Neural progenitor cell (in vitro differentiated cells): ENCODE measurements at regions not wholly inside any gene's neighbourhood (a gene's known extent, or its start where the extent isn't known, plus 50 kb on each side); places are given as distances from the start of the nearest gene placed in this dataset.

Experiments used
- DNase-seq: peaks from one replicate; pipeline ENCODE4 v3.0.0-alpha.2; 2016; ENCODE audit warnings: low spot score
- H2AFZ ChIP-seq: fragments of 200-600 bp; sonication (generic); replicated peaks from 2 replicates; pipeline ENCODE4 v1.6.1; 2016; ENCODE audit warnings: antibody characterized with exemption
- H3F3A ChIP-seq: fragments of 200-600 bp; sonication (generic); 2 replicates; pipeline ENCODE4 v1.6.1; 2016; ENCODE audit warnings: antibody characterized with exemption, low read depth
- H3K27ac ChIP-seq: fragments of 200-600 bp; sonication (generic); 2 replicates; pipeline ENCODE4 v1.5.1; 2016; ENCODE audit warnings: mild to moderate bottlenecking
- H3K27me3 ChIP-seq: fragments of 200-600 bp; sonication (generic); 2 replicates; pipeline ENCODE4 v1.6.1; 2016; ENCODE audit warnings: mild to moderate bottlenecking, moderate library complexity
- H3K36me3 ChIP-seq: fragments of 200-600 bp; sonication (generic); 2 replicates; pipeline ENCODE4 v1.5.1; 2016
- H3K4me1 ChIP-seq: fragments of 200-600 bp; sonication (generic); 2 replicates; pipeline ENCODE4 v1.6.1; 2016; ENCODE audit warnings: mixed run types
- H3K4me2 ChIP-seq: fragments of 200-600 bp; sonication (generic); 2 replicates; pipeline ENCODE4 v1.6.1; 2016
- H3K4me3 ChIP-seq: fragments of 200-600 bp; sonication (generic); 2 replicates; pipeline ENCODE4 v1.5.1; 2016
- H3K79me2 ChIP-seq: fragments of 200-600 bp; sonication (generic); 2 replicates; pipeline ENCODE4 v1.6.1; 2016; ENCODE audit warnings: low read depth
- H3K9ac ChIP-seq: fragments of 200-600 bp; sonication (generic); 2 replicates; pipeline ENCODE4 v1.6.1; 2016
- H3K9me3 ChIP-seq: fragments of 200-600 bp; sonication (generic); 2 replicates; pipeline ENCODE4 v1.5.1; 2016; ENCODE audit warnings: low read depth
- H4K20me1 ChIP-seq: fragments of 200-600 bp; sonication (generic); 2 replicates; pipeline ENCODE4 v1.6.1; 2016; ENCODE audit warnings: low read depth
- H3K27ac Mint-ChIP-seq: 3 replicates; pipeline ENCODE4 v1.8.0; 2021; ENCODE audit warnings: mixed read lengths
- H3K27me3 Mint-ChIP-seq: 2 replicates; pipeline ENCODE4 v1.8.0; 2022; ENCODE audit warnings: low read depth, mild to moderate bottlenecking, inconsistent platforms, moderate library complexity, mixed read lengths; ENCODE audit not compliant: insufficient read depth
- H3K36me3 Mint-ChIP-seq: 3 replicates; pipeline ENCODE4 v1.8.0; 2021; ENCODE audit warnings: mixed read lengths
- H3K4me1 Mint-ChIP-seq: 3 replicates; pipeline ENCODE4 v1.8.0; 2021; ENCODE audit warnings: mixed read lengths
- H3K4me3 Mint-ChIP-seq: 3 replicates; pipeline ENCODE4 v1.8.0; 2021; ENCODE audit warnings: mild to moderate bottlenecking, moderate library complexity, mixed read lengths
- H3K9me3 Mint-ChIP-seq: 3 replicates; pipeline ENCODE4 v1.8.0; 2020; ENCODE audit warnings: mixed read lengths
- EZH2 ChIP-seq: fragments of 200-600 bp; sonication (generic); IDR thresholded peaks from 2 replicates; pipeline ENCODE4 v1.6.1; 2017; ENCODE audit warnings: antibody characterized with exemption, mild to moderate bottlenecking, moderate library complexity
- EZH2phosphoT487 ChIP-seq: fragments of 200-600 bp; sonication (generic); IDR thresholded peaks from 2 replicates; pipeline ENCODE4 v1.6.1; 2017; ENCODE audit warnings: antibody characterized with exemption
- TF ChIP-seq, protein P1 (sequence below): fragments of 200-600 bp; sonication (generic); IDR thresholded peaks from 2 replicates; pipeline ENCODE4 v1.5.1; 2017; ENCODE audit warnings: antibody characterized with exemption, mild to moderate bottlenecking

DNA sequence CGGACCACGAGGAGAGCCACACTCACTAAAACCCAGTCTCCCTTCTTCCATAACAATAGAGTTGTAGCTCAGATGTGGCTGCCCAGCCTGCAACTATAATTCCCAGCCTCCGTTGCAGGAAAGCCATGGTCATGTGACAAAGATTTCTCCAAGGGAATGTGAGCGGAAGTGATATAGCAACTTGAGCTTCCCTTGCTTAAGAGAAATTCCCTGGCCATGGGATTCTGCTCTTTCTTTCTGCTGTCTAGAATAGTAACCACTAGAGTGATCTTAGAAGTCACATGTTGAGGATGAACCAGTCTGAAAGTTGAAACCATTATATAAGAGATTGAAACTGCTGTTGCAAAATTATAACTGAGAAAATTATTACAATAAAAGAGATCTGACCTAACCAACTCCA lies 86.4 kb upstream of the MED14 start:
- peaks cover 7% of the 10 kb centered on the region for H3K9me3 Mint-ChIP-seq
- Histone ChIP-seq H3F3A (no peaks in the 10 kb centered on the region), H4K20me1 (no peaks in the 10 kb centered on the region), H3K4me2 (no peak overlapping the region), H3K27me3 (no peaks in the 10 kb centered on the region), H3K36me3 (no peaks in the 10 kb centered on the region), H3K79me2 (no peaks in the 10 kb centered on the region), H3K9ac (no peak overlapping the region), H3K4me1 (no peaks in the 10 kb centered on the region), H2AFZ (no peak overlapping the region), H3K9me3 (peaks cover 3% of the 10 kb centered on the region), H3K27ac (no peak overlapping the region), H3K4me3 (no peak overlapping the region)
- no peaks in the 10 kb centered on the region for H3K4me1 Mint-ChIP-seq
- no peak overlapping the region for H3K4me3 Mint-ChIP-seq
- no peak overlapping the region for H3K27ac Mint-ChIP-seq
- DNase-seq: no peak
- TF ChIP-seq EZH2: no peak
- TF ChIP-seq EZH2phosphoT487: no peak
- TF ChIP-seq, protein P1, sequence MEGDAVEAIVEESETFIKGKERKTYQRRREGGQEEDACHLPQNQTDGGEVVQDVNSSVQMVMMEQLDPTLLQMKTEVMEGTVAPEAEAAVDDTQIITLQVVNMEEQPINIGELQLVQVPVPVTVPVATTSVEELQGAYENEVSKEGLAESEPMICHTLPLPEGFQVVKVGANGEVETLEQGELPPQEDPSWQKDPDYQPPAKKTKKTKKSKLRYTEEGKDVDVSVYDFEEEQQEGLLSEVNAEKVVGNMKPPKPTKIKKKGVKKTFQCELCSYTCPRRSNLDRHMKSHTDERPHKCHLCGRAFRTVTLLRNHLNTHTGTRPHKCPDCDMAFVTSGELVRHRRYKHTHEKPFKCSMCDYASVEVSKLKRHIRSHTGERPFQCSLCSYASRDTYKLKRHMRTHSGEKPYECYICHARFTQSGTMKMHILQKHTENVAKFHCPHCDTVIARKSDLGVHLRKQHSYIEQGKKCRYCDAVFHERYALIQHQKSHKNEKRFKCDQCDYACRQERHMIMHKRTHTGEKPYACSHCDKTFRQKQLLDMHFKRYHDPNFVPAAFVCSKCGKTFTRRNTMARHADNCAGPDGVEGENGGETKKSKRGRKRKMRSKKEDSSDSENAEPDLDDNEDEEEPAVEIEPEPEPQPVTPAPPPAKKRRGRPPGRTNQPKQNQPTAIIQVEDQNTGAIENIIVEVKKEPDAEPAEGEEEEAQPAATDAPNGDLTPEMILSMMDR: no peak
- no peaks in the 10 kb centered on the region for H3K36me3 Mint-ChIP-seq
- no peaks in the 10 kb centered on the region for H3K27me3 Mint-ChIP-seq

DNA sequence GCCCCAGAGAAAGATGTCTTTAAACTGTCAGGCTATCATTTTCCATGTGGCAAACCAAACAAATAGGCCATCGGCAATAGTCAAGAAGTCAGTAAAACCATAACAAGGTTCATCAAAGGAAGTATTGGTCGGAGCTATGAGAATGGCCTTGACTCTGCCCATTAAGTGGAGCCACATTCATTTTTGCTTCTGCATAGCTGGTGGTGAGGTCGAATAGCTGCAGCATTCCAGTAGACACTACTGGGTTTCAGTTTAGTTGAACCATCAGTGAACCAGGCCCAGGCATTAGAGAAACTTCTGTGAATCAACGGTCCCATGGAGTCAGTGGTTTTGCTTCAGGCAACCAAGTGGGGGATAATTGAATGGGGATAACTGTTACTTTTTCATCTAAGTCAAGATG lies 92.0 kb upstream of the MED14 start:
- Mint-ChIP-seq H3K9me3 (peaks cover 18% of the 10 kb centered on the region), H3K4me1 (no peaks in the 10 kb centered on the region), H3K27ac (no peak overlapping the region), H3K36me3 (no peaks in the 10 kb centered on the region), H3K4me3 (no peak overlapping the region), H3K27me3 (peaks cover 3% of the 10 kb centered on the region)
- no peak overlapping the region for H2AFZ ChIP-seq
- H3K9ac ChIP-seq: no peak overlapping the region
- H3K36me3 ChIP-seq: no peaks in the 10 kb centered on the region
- H3K4me3 ChIP-seq: no peak overlapping the region
- TF ChIP-seq EZH2: no peak
- TF ChIP-seq, protein P1: no peak
- TF ChIP-seq EZH2phosphoT487: no peak
- H3K9me3 ChIP-seq: no peaks in the 10 kb centered on the region
- H3K27me3 ChIP-seq: no peaks in the 10 kb centered on the region
- no peaks in the 10 kb centered on the region for H3K79me2 ChIP-seq
- DNase-seq: no peak
- no peaks in the 10 kb centered on the region for H4K20me1 ChIP-seq
- no peak overlapping the region for H3K4me2 ChIP-seq
- H3K27ac ChIP-seq: no peak overlapping the region
- no peaks in the 10 kb centered on the region for H3K4me1 ChIP-seq
- H3F3A ChIP-seq: no peaks in the 10 kb centered on the region

DNA sequence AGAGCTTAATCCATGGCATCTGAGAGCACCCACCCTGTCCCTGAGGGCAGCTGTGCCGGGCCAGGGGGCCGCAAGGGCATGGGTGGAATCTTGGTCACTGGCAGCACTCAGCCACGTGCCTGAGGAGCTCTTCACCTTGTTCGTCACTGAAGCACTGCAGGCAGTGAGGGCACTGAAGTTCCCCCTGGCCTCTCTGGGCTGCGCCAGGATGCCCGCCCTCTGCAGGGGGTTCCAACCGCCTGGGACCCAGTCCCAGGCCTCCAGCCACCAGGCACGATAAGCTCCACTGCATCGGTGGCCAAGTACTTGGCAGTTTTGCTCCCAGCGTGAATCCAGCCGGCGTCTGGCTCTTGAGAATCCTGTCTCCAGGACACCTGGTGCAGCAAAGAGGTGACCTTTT lies 96.4 kb upstream of the MED14 start:
- TF ChIP-seq EZH2phosphoT487 (no peak), EZH2 (no peak)
- TF ChIP-seq, protein P1: no peak
- H4K20me1 ChIP-seq: no peaks in the 10 kb centered on the region

DNA sequence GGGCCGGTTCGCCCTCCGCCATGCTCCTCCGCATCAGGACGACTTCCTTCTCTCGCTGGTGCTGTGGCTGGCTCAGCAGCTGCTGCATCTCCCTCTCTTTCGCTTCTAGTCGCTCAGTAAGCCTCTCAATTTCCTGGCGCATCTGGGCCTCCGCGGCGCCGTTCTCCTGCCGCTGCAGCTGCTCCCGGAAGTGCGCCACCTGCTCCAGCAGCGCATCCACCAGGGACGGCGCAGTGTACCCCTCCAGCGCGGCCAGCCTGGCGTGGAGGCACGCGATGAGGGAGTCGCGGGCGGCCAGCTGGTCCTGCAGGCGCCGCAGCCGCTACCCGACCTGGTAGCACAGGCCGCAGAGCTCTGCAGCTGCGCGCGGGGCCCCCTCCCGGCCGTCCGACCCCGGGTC lies 97.4 kb upstream of the MED14 start:
- Histone ChIP-seq H3K4me2 (no peak overlapping the region), H3F3A (no peaks in the 10 kb centered on the region), H3K27ac (no peak overlapping the region), H4K20me1 (no peaks in the 10 kb centered on the region), H3K4me1 (no peaks in the 10 kb centered on the region), H2AFZ (no peak overlapping the region), H3K36me3 (no peaks in the 10 kb centered on the region), H3K4me3 (no peak overlapping the region), H3K9me3 (no peaks in the 10 kb centered on the region), H3K79me2 (no peaks in the 10 kb centered on the region), H3K9ac (no peak overlapping the region), H3K27me3 (no peaks in the 10 kb centered on the region)
- peaks cover 5% of the 10 kb centered on the region for H3K27me3 Mint-ChIP-seq
- H3K4me3 Mint-ChIP-seq: no peak overlapping the region
- no peaks in the 10 kb centered on the region for H3K36me3 Mint-ChIP-seq
- H3K4me1 Mint-ChIP-seq: peaks cover 13% of the 10 kb centered on the region
- no peak overlapping the region for H3K27ac Mint-ChIP-seq
- TF ChIP-seq, protein P1: no peak
- TF ChIP-seq EZH2phosphoT487 (no peak), EZH2 (no peak)
- DNase-seq: no peak
- peaks cover 24% of the 10 kb centered on the region for H3K9me3 Mint-ChIP-seq

More for the DNA sequence above, 96.4 kb upstream of the MED14 start:
- Histone ChIP-seq H2AFZ (no peak overlapping the region), H3K79me2 (no peaks in the 10 kb centered on the region), H3K36me3 (no peaks in the 10 kb centered on the region), H3F3A (no peaks in the 10 kb centered on the region), H3K27me3 (no peaks in the 10 kb centered on the region), H3K27ac (no peak overlapping the region), H3K9me3 (no peaks in the 10 kb centered on the region), H3K4me1 (no peaks in the 10 kb centered on the region), H3K4me2 (no peak overlapping the region), H3K9ac (no peak overlapping the region), H3K4me3 (no peak overlapping the region)
- Mint-ChIP-seq H3K36me3 (no peaks in the 10 kb centered on the region), H3K4me3 (no peak overlapping the region), H3K27me3 (peaks cover 5% of the 10 kb centered on the region), H3K9me3 (peaks cover 21% of the 10 kb centered on the region), H3K4me1 (peaks cover 13% of the 10 kb centered on the region), H3K27ac (no peak overlapping the region)
- DNase-seq: no peak
